Breast epithelium (tissue), 3 donors: ENCODE measurements at regions not wholly inside any gene's neighbourhood (a gene's known extent, or its start where the extent isn't known, plus 50 kb on each side); places are given as distances from the start of the nearest gene placed in this dataset.

Experiments used
- CTCF ChIP-seq, 3 donors: fragments of 450-650 bp; IDR thresholded peaks; one replicate each; pipeline ENCODE4 v1.5.1; 2016 to 2017; ENCODE audit warnings: antibody characterized with exemption in 3 of 3, mild to moderate bottlenecking in 3 of 3, moderate library complexity in 3 of 3
- POLR2A ChIP-seq: fragments of 450-650 bp; IDR thresholded peaks from one replicate; pipeline ENCODE4 v1.6.1; 2016; ENCODE audit warnings: antibody characterized with exemption, mild to moderate bottlenecking, moderate library complexity

- TF ChIP-seq CTCF (IDR thresholded peaks at IDR 0.05) (no peak), POLR2A (no peak)
These were observed 845.3 kb downstream of the SOCS6 start for GRCh38 chr18:71134122-71134521.
